ENCODE measurements at regions not wholly inside any gene's neighbourhood (a gene's known extent, or its start where the extent isn't known, plus 50 kb on each side); places are given as distances from the start of the nearest gene placed in this dataset.

GRCh38 chr2:12062053-12062395, 315.6 kb downstream of the LPIN1 start:
- no peak for DNase-seq

- DNase-seq: no peak
Measured at GRCh38 chr2:12063210-12063609, 316.8 kb downstream of the LPIN1 start.

- DNase-seq: no peak
Measured at GRCh38 chr2:12064153-12064552, 317.7 kb downstream of the LPIN1 start.

- no peak for DNase-seq
Measured at GRCh38 chr2:12066116-12066515, 319.7 kb downstream of the LPIN1 start.

GRCh38 chr2:12066986-12067385, 320.6 kb downstream of the LPIN1 start:
- DNase-seq: no peak

GRCh38 chr2:12068796-12069538, 322.5 kb downstream of the LPIN1 start:
- no peak for DNase-seq

- DNase-seq: no peak
Measured at GRCh38 chr2:12070153-12070552, 323.7 kb downstream of the LPIN1 start.

GRCh38 chr2:12070581-12070980, 324.1 kb downstream of the LPIN1 start:
- no peak for DNase-seq

GRCh38 chr2:12071318-12071717, 324.9 kb downstream of the LPIN1 start:
- no peak for DNase-seq

GRCh38 chr2:12073217-12073852, 326.9 kb downstream of the LPIN1 start:
- DNase-seq: no peak

GRCh38 chr2:12074126-12074844, 327.9 kb downstream of the LPIN1 start:
- no peak for DNase-seq

- no peak for DNase-seq
Measured at GRCh38 chr2:12074845-12075217, 328.4 kb downstream of the LPIN1 start.

- no peak for DNase-seq
Measured at GRCh38 chr2:12075603-12076002, 329.2 kb downstream of the LPIN1 start.

- peak; percentile 87 for DNase-seq
Measured at GRCh38 chr2:12076810-12077209, 330.4 kb downstream of the LPIN1 start.

GRCh38 chr2:12080360-12080759, 333.9 kb downstream of the LPIN1 start:
- no peak for DNase-seq

- DNase-seq: no peak
Measured at GRCh38 chr2:12081481-12082210, 335.2 kb downstream of the LPIN1 start.

GRCh38 chr2:12083081-12083581, 336.7 kb downstream of the LPIN1 start:
- no peak for DNase-seq

GRCh38 chr2:12083713-12084419, 337.4 kb downstream of the LPIN1 start:
- no peak for DNase-seq

GRCh38 chr2:12087175-12087574, 340.7 kb downstream of the LPIN1 start:
- DNase-seq: no peak

GRCh38 chr2:12087671-12088380, 341.4 kb downstream of the LPIN1 start:
- DNase-seq: no peak

- no peak for DNase-seq
Measured at GRCh38 chr2:12089001-12089400, 342.6 kb downstream of the LPIN1 start.

GRCh38 chr2:12089496-12089895, 343.1 kb downstream of the LPIN1 start:
- DNase-seq: no peak
